Panc1 (cell line): ENCODE measurements at regions not wholly inside any gene's neighbourhood (a gene's known extent, or its start where the extent isn't known, plus 50 kb on each side); places are given as distances from the start of the nearest gene placed in this dataset.

Source experiments
- ATAC-seq: fragments of 200-7000 bp; cut with Tn5 transposase; 2 replicates; pipeline ENCODE4 v1.9.1; 2020; ENCODE audit warnings: mild to moderate bottlenecking, moderate library complexity
- BruUV-seq: library from RNA; stranded (reverse); fragments of 400-500 nt; replicated peaks from 2 replicates; lab custom pipeline; 2021; lab: Mats Ljungman, UMichigan
- CTCF ChIA-PET: fragments of 300-600 bp; sonication (Branson Sonifier 250); formaldehyde crosslinking; loops from one replicate; lab custom pipeline; 2022; ENCODE audit warnings: antibody characterized with exemption; lab: Charles Lee
- POLR2A ChIA-PET: fragments of 300-600 bp; sonication (Branson Sonifier 250); formaldehyde crosslinking; loops from one replicate; lab custom pipeline; 2022; ENCODE audit warnings: antibody characterized with exemption; lab: Charles Lee
- DNase-seq: peaks from one replicate; pipeline ENCODE4 v3.0.0-alpha.2; 2010; ENCODE audit warnings: low read depth, low spot score
- H3K27ac ChIP-seq: 2 replicates; pipeline ENCODE4 v1.5.1; 2011; ENCODE audit warnings: mild to moderate bottlenecking, low read length, inconsistent platforms
- H3K27me3 ChIP-seq: fragments of 200-500 bp; sonication (Bioruptor generic); 2 replicates; pipeline ENCODE4 v1.6.0; 2014; ENCODE audit warnings: low read length, inconsistent platforms; ENCODE audit not compliant: control insufficient read depth, insufficient read depth
- H3K36me3 ChIP-seq: fragments of 200-500 bp; sonication (Bioruptor generic); 2 replicates; pipeline ENCODE4 v1.5.1; 2014; ENCODE audit warnings: inconsistent platforms, mild to moderate bottlenecking, low read length, moderate library complexity; ENCODE audit not compliant: control insufficient read depth, insufficient read depth
- H3K4me1 ChIP-seq: 2 replicates; pipeline ENCODE4 v1.5.1; 2011; ENCODE audit warnings: inconsistent platforms, mild to moderate bottlenecking, low read length, moderate library complexity; ENCODE audit not compliant: control insufficient read depth, insufficient read depth
- H3K4me3 ChIP-seq, 2 experiments: 2 replicates each; pipeline ENCODE4 v1.5.1; 2011 to 2012; ENCODE audit warnings: low read depth in 2 of 2, low read length in 2 of 2, mild to moderate bottlenecking in 2 of 2, inconsistent platforms in 1 of 2, moderate library complexity in 1 of 2
- H3K9me3 ChIP-seq: fragments of 200-500 bp; sonication (Bioruptor generic); 2 replicates; pipeline ENCODE4 v1.5.1; 2014; ENCODE audit warnings: low read depth, mild to moderate bottlenecking, inconsistent platforms, low read length, moderate library complexity; ENCODE audit not compliant: control insufficient read depth, insufficient read depth
- POLR2AphosphoS5 ChIP-seq: IDR thresholded peaks from 2 replicates; pipeline ENCODE4 v1.6.1; 2012; ENCODE audit warnings: mild to moderate bottlenecking, low read depth, low read length, moderate library complexity
- SIN3A ChIP-seq: IDR thresholded peaks from 2 replicates; pipeline ENCODE4 v1.6.1; 2012; ENCODE audit warnings: low read depth, mild to moderate bottlenecking, low read length, moderate library complexity, borderline replicate concordance; ENCODE audit not compliant: insufficient read depth
- TCF7L2 ChIP-seq: IDR thresholded peaks from 2 replicates; pipeline ENCODE4 v1.6.1; 2011; ENCODE audit warnings: mild to moderate bottlenecking, low read depth, low read length, inconsistent platforms
- in situ Hi-C: cut with HindIII; loops from 2 replicates; pipeline ENCODE4 v1.10.0; 2016; ENCODE audit warnings: low sequenced_read_pairs, low pct_unique_long_range_greater_than_20kb
- intact Hi-C: fragments of 100-400 bp; cut with micrococcal nuclease; formaldehyde crosslinking; loops from one replicate; pipeline ENCODE4 v1.10.0; 2022; ENCODE audit not compliant: unreplicated experiment
- TF ChIP-seq, protein P1 (sequence below), 2 experiments: IDR thresholded peaks; 2 replicates each; pipeline ENCODE4 v1.6.1; 2011 to 2012; ENCODE audit warnings: low read depth in 2 of 2, control low read depth in 1 of 2, low read length in 1 of 2, mild to moderate bottlenecking in 1 of 2, moderate library complexity in 1 of 2; ENCODE audit not compliant: insufficient read depth in 1 of 2
- TF ChIP-seq, protein P2 (sequence below): fragments of 450-650 bp; IDR thresholded peaks from 2 replicates; pipeline ENCODE4 v1.5.1; 2017; ENCODE audit warnings: mild to moderate bottlenecking

DNA sequence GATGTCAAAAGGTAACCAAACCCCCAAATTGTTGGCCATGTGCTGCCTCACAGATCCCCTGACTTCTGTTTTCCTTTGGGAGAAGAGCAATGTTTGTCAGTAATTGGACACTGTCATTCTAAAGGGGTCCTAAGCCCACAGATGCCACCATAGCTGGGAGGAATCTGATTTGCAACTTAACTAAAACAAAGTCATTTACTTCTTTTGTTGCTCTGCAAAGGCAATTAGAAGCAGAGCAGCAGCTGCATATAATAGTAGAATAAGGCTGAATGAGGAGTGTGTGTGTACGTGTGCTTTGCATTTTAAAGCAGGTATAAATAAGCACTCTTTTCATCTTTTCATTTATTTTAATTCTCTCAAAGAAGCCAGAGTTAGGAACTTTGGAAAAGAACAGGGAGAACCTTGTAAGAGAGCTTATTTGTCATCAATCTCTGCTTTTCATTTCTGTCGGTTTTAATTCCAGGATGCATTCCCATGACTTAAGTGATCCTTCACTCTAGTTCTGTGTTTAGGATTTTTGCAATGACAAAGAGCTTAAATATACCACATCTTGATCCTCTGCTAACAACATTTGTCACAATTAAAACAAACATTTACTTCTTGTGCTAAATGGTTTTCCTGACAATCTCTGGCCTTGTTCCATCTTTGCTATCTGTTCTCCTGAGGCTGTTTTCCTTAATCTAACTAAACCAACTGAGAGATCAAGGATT lies 530.2 kb upstream of the CBLB start:
- Histone ChIP-seq H3K36me3 (no peaks in the 10 kb centered on the region), H3K27me3 (no peaks in the 10 kb centered on the region), H3K4me1 (no peaks in the 10 kb centered on the region), H3K4me3 (no peak overlapping the region), H3K9me3 (no peaks in the 10 kb centered on the region), H3K27ac (no peak overlapping the region)
- TF ChIP-seq TCF7L2 (no peak), POLR2AphosphoS5 (no peak), SIN3A (no peak)
- ChIA-PET POLR2A (no interaction called here), CTCF (no interaction called here)
- intact Hi-C loops: no loop called here
- no TSS peak for BruUV-seq
- ATAC-seq: no peak
- DNase-seq: no peak
- in situ Hi-C loops: no loop called here

DNA sequence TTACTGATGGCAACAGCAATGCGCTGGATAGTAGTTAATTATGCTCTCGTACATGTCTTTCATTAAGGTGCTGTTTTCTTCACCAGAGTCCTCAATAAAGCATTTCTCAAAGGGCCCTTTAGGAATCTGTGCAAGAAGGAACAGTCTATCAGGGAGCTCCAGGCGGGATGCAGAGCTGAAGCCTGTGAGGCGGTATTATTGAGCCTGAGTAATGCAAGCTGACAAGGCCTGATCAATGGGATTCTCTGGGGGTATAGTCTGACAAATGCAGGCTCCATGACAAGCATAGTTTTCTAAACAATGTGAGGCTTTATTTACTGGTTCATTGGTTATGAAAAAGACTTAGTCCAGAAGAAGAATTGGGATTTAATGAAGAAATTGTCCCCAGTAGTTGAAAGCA lies 530.9 kb upstream of the CBLB start:
- in situ Hi-C loops (no loop called here), intact Hi-C loops (no loop called here)
- no peaks in the 10 kb centered on the region for H3K4me1 ChIP-seq
- no TSS peak for BruUV-seq
- no peaks in the 10 kb centered on the region for H3K27me3 ChIP-seq
- no peak for DNase-seq
- ChIA-PET POLR2A (no interaction called here), CTCF (no interaction called here)
- ATAC-seq: no peak
- H3K27ac ChIP-seq: no peak overlapping the region
- no peak overlapping the region for H3K4me3 ChIP-seq
- no peaks in the 10 kb centered on the region for H3K9me3 ChIP-seq
- no peaks in the 10 kb centered on the region for H3K36me3 ChIP-seq
- TF ChIP-seq TCF7L2 (no peak), SIN3A (no peak), POLR2AphosphoS5 (no peak)
- TF ChIP-seq, protein P1, sequence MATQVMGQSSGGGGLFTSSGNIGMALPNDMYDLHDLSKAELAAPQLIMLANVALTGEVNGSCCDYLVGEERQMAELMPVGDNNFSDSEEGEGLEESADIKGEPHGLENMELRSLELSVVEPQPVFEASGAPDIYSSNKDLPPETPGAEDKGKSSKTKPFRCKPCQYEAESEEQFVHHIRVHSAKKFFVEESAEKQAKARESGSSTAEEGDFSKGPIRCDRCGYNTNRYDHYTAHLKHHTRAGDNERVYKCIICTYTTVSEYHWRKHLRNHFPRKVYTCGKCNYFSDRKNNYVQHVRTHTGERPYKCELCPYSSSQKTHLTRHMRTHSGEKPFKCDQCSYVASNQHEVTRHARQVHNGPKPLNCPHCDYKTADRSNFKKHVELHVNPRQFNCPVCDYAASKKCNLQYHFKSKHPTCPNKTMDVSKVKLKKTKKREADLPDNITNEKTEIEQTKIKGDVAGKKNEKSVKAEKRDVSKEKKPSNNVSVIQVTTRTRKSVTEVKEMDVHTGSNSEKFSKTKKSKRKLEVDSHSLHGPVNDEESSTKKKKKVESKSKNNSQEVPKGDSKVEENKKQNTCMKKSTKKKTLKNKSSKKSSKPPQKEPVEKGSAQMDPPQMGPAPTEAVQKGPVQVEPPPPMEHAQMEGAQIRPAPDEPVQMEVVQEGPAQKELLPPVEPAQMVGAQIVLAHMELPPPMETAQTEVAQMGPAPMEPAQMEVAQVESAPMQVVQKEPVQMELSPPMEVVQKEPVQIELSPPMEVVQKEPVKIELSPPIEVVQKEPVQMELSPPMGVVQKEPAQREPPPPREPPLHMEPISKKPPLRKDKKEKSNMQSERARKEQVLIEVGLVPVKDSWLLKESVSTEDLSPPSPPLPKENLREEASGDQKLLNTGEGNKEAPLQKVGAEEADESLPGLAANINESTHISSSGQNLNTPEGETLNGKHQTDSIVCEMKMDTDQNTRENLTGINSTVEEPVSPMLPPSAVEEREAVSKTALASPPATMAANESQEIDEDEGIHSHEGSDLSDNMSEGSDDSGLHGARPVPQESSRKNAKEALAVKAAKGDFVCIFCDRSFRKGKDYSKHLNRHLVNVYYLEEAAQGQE (IDR thresholded peaks at IDR 0.05; ENCODE audit: insufficient read depth in 1 of 2, low read depth in 2 of 2, low read length in 1 of 2): no peak
- TF ChIP-seq, protein P2, sequence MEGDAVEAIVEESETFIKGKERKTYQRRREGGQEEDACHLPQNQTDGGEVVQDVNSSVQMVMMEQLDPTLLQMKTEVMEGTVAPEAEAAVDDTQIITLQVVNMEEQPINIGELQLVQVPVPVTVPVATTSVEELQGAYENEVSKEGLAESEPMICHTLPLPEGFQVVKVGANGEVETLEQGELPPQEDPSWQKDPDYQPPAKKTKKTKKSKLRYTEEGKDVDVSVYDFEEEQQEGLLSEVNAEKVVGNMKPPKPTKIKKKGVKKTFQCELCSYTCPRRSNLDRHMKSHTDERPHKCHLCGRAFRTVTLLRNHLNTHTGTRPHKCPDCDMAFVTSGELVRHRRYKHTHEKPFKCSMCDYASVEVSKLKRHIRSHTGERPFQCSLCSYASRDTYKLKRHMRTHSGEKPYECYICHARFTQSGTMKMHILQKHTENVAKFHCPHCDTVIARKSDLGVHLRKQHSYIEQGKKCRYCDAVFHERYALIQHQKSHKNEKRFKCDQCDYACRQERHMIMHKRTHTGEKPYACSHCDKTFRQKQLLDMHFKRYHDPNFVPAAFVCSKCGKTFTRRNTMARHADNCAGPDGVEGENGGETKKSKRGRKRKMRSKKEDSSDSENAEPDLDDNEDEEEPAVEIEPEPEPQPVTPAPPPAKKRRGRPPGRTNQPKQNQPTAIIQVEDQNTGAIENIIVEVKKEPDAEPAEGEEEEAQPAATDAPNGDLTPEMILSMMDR: no peak
